Right ventricle myocardium inferior (tissue), 1 donor: ENCODE measurements at regions not wholly inside any gene's neighbourhood (a gene's known extent, or its start where the extent isn't known, plus 50 kb on each side); places are given as distances from the start of the nearest gene placed in this dataset.

Source experiments
- ATAC-seq: fragments of 200-7000 bp; cut with Tn5 transposase; one replicate; pipeline ENCODE4 v1.9.1; 2020; ENCODE audit warnings: mild to moderate bottlenecking, moderate library complexity
- DNase-seq: peaks from one replicate; pipeline ENCODE4 v3.0.0; 2021; ENCODE audit errors: missing footprints
- intact Hi-C: fragments of 100-400 bp; cut with DNase I; formaldehyde crosslinking; loops from one replicate; pipeline ENCODE4 v1.11.0; 2022
- donor health status: DM: no; HTN: yes; CAD: no; lungs with severe emphysema.

DNA sequence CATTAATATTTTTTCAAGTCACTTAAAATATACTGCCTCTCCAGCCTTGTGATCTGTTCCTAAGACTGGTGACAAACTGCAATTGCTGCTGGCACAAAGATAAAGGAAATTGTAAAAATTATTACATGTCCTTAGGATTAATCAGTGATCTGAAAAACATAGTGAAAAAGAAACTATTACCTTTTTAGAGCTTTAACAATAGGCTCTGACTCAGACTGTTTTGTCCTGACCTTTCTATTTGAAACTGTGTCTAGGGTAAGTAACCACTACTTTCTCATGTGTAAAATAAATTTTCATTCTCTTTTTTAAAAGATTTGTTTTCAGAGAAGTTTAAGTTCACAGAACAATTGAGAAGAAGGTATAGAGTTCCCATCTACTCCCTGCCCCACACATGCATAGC, 80.4 kb upstream of the CLEC14A start:
- no peak for ATAC-seq
- no peak for DNase-seq
- intact Hi-C loops, result no loop called here

DNA sequence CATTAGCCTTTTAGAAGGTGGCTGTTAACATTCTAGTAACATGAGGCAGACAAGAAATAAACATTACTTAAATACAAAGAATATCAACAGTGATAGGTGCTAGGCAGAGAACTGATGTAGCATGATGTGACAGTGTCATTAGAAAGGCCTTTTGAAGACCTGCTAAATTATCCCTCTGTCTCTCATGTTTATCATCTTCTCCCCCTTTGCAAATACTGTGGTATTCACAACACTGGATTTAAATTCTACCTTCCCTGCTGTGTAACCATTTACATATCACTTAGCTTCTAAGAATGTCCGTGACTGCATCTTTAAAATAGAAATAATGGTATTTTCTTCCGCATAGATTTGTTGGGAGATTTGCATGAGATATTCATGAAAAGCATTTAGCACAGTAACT, 74.4 kb upstream of the CLEC14A start:
- no peak for ATAC-seq
- intact Hi-C loops, result no loop called here
- no peak for DNase-seq

DNA sequence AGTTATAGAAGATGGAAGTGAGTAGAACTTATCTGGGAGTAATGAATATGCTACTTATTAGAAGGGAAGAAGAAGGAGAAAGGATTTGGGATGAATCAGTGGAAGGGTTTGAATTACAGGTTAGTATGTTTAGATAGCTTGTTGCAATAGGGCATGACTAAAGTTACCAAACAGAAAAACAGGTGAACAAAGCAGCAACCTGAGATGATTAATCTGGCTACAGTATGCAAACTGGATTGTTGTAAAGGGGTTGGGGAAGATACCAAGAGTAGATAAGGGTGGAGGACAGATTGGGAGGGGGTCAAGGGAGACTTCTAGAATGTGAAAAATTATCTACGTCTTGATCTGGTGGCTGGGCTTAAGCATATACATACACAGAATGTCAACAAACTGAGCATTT, 73.4 kb upstream of the CLEC14A start:
- ATAC-seq, result no peak
- intact Hi-C loops, result no loop called here

DNA sequence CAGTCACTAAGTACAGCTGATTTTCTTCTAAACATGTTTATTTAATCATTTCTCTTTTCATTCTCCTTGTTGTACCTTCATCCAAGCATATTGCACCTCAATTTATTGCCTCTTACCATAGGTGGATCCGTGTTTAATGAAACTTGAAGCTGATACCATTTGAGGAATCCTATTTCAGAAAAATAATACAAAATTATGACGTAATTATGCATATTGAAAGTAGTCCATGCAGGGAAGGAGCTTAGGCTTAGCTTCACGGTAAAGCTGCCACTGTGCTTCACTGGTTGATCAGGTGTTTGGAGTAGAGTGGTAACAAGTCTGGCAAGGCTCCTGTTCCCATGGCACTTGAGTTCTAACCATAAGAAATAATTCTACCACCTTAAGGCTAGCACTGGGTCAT, 61.0 kb upstream of the CLEC14A start:
- intact Hi-C loops, result no loop called here
- no peak for DNase-seq
- ATAC-seq, result no peak

More for the DNA sequence above, 73.4 kb upstream of the CLEC14A start:
- DNase-seq, result no peak

DNA sequence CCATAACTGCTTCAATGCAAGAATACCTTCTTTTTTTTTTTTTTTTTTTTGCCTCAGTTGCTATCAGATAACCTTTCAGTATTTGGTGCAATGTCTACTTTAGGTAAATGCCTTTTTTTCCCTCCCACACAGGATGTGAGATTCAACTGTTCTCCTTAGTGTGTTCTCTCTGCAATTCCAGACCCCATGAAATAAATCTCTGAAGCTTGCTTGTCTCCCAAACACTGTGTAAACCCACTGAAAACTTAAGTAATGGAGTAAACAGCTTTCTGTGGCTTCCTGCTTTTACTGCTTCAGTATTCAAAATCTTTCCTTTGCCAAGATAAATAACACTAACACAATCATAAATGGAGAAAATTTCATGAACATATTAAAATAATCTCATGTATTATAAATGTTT, 55.8 kb upstream of the CLEC14A start:
- intact Hi-C loops, result loop anchor here (5.0 kb wide), 1 partner anchor 54 kb away; the partner anchor contains the start of gene CLEC14A
- ATAC-seq (no peak), DNase-seq (no peak)

DNA sequence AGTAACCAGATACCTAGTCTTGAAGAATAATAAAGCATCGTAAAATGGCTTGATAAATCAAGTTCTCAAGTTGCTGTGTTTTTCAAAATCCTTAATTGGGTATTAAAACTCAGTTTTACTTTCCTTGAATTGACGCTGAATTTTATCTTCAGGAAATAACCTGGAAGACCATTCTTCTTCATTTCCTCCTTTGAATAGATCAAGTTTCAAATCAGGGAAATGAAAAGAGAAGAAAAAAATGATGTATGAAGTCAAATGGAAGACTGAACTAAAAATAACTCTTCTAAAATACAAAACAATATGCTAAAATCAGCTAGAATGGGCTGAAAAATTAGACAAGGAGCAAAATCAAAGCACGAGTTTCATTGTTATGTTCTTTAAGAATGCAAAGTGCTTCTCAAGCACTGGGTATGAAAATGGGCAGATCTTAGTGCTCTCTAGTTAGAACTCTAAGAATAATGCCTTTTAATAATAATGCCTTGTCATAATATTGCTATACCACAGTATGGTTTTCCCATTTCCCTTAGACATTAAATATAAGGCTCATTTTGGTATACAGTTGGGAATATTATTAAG, 54.6 kb upstream of the CLEC14A start:
- ATAC-seq (no peak), DNase-seq (no peak)
- intact Hi-C loops, result loop anchor here (5.0 kb wide), 1 partner anchor 53 kb away; the partner anchor contains the start of gene CLEC14A

DNA sequence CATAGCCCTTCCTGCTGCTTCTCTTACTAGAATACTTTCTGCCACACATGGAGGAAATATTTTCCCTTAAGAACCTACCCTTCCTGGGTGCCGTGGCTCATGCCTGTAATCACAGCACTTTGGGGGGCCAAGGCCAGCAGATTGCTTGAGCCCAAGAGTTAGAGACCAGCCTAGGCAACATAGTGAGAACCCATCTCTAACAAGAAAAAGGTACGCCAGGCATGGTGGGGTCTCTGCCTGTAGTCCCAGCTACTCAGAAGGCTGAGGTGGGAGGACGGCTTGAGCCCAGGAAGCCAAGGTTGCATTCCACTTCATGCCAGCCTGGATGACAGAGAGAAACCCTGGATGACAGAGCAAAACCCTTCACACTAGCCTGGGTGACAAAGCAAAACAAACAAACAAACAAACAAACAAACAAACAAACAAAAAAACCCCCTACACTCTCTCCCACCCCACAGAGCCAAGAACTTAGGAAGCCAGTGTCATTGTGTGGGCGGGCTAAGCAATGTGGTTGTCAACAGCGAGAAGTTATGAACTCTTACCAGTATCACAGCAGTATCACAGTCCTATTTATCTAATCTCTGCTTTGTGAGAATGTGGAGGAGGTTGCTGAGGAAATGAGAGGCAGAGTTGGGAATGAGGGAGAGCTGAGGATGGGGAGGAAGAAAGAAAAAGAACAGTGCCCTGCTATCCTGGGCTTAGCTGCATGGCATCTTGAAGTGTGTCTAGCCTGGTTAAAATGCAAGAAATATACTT, 53.8 kb upstream of the CLEC14A start:
- intact Hi-C loops, result loop anchor here (5.0 kb wide), 1 partner anchor 52 kb away; the partner anchor contains the start of gene CLEC14A

More for the DNA sequence above, 53.8 kb upstream of the CLEC14A start:
- ATAC-seq (no peak), DNase-seq (no peak)
